Ovary (tissue), 3 donors: ENCODE measurements at regions not wholly inside any gene's neighbourhood (a gene's known extent, or its start where the extent isn't known, plus 50 kb on each side); places are given as distances from the start of the nearest gene placed in this dataset.

Experiments used
- CTCF ChIP-seq, 3 donors: fragments of 450-650 bp in 2 of 3; fragments of 200-600 bp in 1 of 3; IDR thresholded peaks; one replicate each; pipeline versions ENCODE4 v1.5.1 to v1.8.0; 2016 to 2022; ENCODE audit warnings: antibody characterized with exemption in 3 of 3, mild to moderate bottlenecking in 1 of 3
- EP300 ChIP-seq: sonication (generic); formaldehyde crosslinking; IDR thresholded peaks from one replicate; pipeline ENCODE4 v1.6.1; 2017; ENCODE audit warnings: antibody characterized with exemption
- donor health status: DM: no; HTN: no; CAD: no.

DNA sequence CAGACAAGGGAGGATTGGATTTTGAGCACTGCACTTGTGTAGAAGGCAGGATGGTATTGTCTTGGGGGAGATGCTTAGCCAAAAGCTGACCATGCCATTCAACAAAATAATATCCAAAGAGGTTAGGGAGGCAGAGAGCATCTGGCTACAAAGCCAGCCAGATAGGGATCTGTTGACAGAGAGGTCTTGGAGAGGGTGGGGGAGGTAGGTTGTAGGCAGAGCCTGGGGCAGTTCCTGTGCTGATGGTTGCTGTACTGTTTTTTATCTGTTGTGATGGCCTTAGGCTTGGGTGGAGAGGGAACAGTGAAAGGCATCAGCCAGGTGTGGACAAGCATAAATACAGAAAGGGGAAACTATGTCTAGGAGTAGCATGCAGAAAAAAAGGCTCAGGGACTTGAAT lies 100.9 kb downstream of the AQP4 start:
- TF ChIP-seq CTCF (IDR thresholded peaks at IDR 0.05) (no peak), EP300 (no peak)
